ENCODE measurements at regions not wholly inside any gene's neighbourhood (a gene's known extent, or its start where the extent isn't known, plus 50 kb on each side); places are given as distances from the start of the nearest gene placed in this dataset.

GRCh38 chr6:20341564-20341963, 60.1 kb upstream of the E2F3 start:
- TF ChIP-seq ZNF396 (CRISPR knock-in tag; IDR thresholded peaks at IDR 0.05; ENCODE audit: borderline replicate concordance) (no peak), CTCF (IDR thresholded peaks at IDR 0.05) (no peak), TEAD4 (CRISPR knock-in tag; IDR thresholded peaks at IDR 0.05) (no peak), ZNF416 (CRISPR knock-in tag; IDR thresholded peaks at IDR 0.05) (no peak), MAX (CRISPR knock-in tag; IDR thresholded peaks at IDR 0.05) (no peak)

Measured in WTC11 (cell line).